Astrocyte of the cerebellum (primary cell): ENCODE measurements at regions not wholly inside any gene's neighbourhood (a gene's known extent, or its start where the extent isn't known, plus 50 kb on each side); places are given as distances from the start of the nearest gene placed in this dataset.
A peak's percentile ranks its signal among the peaks of the same experiment; 100 is the strongest.

Experiments
- DNase-seq: peaks from one replicate; pipeline ENCODE4 v3.0.0-alpha.2; 2011; ENCODE audit warnings: low read depth
- H3K4me3 ChIP-seq: 2 replicates; pipeline ENCODE4 v1.5.1; 2011; ENCODE audit warnings: mild to moderate bottlenecking, low read depth, low read length, moderate library complexity
- CTCF ChIP-seq: IDR thresholded peaks from 2 replicates; pipeline ENCODE4 v1.5.1; 2012; ENCODE audit warnings: low read length, low read depth, moderate library complexity, mild to moderate bottlenecking; ENCODE audit errors: missing control alignments
- in situ Hi-C: cut with HindIII; loops from 2 replicates; pipeline ENCODE4 v1.10.0; 2017; ENCODE audit warnings: low sequenced_read_pairs

GRCh38 chr1:38433084-38433722 lies 386.6 kb upstream of the POU3F1 start:
- no peak for TF ChIP-seq CTCF
- no peak for DNase-seq
- in situ Hi-C loops = no loop called here
- no peak overlapping the region for H3K4me3 ChIP-seq

- no peak for DNase-seq
- TF ChIP-seq CTCF = no peak
- H3K4me3 ChIP-seq = no peak overlapping the region
- in situ Hi-C loops = no loop called here
These were observed 385.2 kb upstream of the POU3F1 start for GRCh38 chr1:38431535-38432376.

GRCh38 chr1:38430949-38431348 lies 384.4 kb upstream of the POU3F1 start:
- TF ChIP-seq CTCF = no peak
- DNase-seq = no peak
- H3K4me3 ChIP-seq = no peak overlapping the region
- in situ Hi-C loops = no loop called here

GRCh38 chr1:38424677-38425076 lies 378.1 kb upstream of the POU3F1 start:
- in situ Hi-C loops = no loop called here
- H3K4me3 ChIP-seq = no peak overlapping the region
- TF ChIP-seq CTCF = no peak
- DNase-seq = no peak

GRCh38 chr1:38420666-38421065 lies 374.1 kb upstream of the POU3F1 start:
- in situ Hi-C loops = no loop called here
- no peak for TF ChIP-seq CTCF
- no peak for DNase-seq
- no peak overlapping the region for H3K4me3 ChIP-seq

GRCh38 chr1:38418195-38419030 lies 371.8 kb upstream of the POU3F1 start:
- in situ Hi-C loops = no loop called here
- H3K4me3 ChIP-seq = no peak overlapping the region
- no peak for TF ChIP-seq CTCF
- DNase-seq = peak; percentile 15
